ENCODE measurements at regions not wholly inside any gene's neighbourhood (a gene's known extent, or its start where the extent isn't known, plus 50 kb on each side); places are given as distances from the start of the nearest gene placed in this dataset.

DNA sequence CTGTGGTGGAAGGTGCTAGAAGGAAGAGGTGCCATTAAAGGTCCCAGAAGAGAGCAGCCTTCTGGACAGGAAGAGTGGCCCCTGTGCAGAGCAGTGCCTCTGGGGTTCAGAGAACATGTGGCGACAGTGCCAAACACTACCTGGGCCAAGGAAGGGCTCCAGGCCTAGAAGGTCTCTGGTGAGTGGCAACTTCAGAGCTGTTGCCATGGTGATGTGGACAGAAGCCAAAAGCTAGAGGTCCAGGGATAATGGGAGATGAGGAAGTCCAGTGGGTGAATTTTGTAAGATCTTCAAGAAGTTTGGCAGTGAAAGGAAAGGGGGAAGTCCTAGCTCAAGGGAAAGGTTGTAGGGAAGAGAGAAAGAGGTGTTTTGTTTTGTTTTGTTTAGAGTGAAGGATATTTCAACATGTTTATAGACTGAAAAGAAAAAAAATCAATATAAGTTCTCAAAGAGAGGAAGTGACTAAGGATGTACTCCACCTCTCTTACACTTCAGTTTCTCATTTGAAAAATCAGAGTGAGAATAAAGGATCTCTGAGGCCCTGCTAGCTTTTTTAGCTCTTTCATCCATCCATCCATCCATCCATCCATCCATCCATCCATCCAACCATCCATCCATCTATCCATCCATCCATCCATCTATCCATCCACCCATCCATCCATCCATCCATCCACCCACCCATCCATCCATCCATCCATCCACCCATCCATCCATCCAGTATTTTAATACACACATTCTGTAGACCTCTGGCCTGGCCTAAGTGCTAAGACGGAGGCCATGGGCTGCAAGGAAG, 77.1 kb upstream of the DUSP5 start:
- TF ChIP-seq, protein P1, sequence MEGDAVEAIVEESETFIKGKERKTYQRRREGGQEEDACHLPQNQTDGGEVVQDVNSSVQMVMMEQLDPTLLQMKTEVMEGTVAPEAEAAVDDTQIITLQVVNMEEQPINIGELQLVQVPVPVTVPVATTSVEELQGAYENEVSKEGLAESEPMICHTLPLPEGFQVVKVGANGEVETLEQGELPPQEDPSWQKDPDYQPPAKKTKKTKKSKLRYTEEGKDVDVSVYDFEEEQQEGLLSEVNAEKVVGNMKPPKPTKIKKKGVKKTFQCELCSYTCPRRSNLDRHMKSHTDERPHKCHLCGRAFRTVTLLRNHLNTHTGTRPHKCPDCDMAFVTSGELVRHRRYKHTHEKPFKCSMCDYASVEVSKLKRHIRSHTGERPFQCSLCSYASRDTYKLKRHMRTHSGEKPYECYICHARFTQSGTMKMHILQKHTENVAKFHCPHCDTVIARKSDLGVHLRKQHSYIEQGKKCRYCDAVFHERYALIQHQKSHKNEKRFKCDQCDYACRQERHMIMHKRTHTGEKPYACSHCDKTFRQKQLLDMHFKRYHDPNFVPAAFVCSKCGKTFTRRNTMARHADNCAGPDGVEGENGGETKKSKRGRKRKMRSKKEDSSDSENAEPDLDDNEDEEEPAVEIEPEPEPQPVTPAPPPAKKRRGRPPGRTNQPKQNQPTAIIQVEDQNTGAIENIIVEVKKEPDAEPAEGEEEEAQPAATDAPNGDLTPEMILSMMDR (IDR thresholded peaks at IDR 0.05; ENCODE audit: insufficient read depth, low read depth, low read length, missing control alignments), result no peak
- DNase-seq (ENCODE audit: low read depth), result peak; percentile 57
- no peak overlapping the region for H3K4me3 ChIP-seq (ENCODE audit: low read length)

DNA sequence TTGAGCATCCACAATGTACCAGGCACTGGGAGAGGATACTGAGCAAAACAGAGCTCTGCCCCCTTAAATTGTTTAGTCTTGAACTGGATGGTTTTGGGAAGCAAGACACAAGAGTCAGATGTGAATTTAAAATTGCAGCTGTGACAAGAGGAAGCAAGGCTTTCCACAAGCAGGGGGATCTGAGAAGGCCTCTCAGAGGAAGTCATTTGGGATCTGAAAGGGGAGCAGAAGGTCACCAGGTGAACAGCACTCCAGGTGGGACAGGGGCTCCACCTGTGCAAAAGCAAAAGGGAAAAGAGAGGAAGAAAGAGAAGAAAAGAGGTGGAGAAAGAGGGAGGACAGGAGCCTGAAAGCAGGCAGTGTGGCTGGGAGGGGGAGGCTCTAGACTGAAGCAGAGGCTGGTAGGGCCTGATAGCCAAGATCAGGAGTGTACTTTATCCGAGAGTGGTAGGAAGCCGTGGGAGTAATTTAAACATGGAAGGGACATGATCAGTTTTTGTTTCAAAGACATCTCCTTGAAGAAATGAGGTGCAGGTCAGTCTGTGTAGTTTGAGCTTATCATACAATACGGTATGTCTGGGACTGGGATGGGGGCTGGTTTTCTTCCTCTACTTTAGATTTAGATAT, 76.1 kb upstream of the DUSP5 start:
- TF ChIP-seq, protein P1 (IDR thresholded peaks at IDR 0.05; ENCODE audit: insufficient read depth, low read depth, low read length, missing control alignments), result no peak
- H3K4me3 ChIP-seq (ENCODE audit: low read length), result no peak overlapping the region
- no peak for DNase-seq (ENCODE audit: low read depth)

DNA sequence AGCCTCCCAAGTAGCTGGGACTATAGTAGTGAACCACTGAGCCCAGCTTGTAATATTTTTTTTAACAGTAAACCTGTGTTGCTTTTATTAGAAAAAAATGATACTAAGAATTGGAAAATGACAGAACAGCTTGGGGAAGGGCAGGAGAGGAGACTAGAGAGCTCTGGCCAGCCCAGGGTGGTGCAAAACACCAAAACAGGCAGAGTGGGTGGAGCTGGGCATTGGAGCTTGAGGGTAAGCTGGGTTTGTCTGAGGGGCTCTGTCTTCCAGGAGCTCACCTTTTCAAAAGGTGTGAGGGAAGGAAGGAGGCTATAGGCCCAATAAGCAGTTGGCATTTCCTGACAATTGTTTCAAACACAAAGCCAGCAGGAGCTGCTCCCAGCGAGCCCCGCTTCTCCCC, 75.2 kb upstream of the DUSP5 start:
- H3K4me3 ChIP-seq (ENCODE audit: low read length), result no peak overlapping the region
- no peak for DNase-seq (ENCODE audit: low read depth)
- TF ChIP-seq, protein P1 (IDR thresholded peaks at IDR 0.05; ENCODE audit: insufficient read depth, low read depth, low read length, missing control alignments), result no peak

DNA sequence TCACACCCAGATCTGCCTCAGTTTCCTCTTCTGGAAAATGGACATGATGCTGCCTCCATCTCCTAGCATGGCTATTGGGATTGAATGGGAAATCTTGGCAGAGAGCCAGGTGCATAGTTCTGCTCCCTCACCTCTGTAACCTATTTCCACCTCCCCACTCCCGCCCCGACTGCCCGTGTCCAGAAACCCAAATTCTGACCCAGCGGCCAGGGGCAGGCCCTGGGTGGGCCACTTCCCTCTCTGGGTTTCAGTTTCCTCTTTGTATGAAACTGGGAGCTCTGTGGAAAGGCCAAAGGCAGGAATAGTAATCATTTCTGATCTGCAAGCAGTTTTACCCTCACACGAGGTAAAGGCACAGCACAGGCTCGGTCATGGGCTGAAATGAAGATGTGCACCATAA, 74.1 kb upstream of the DUSP5 start:
- TF ChIP-seq, protein P1 (IDR thresholded peaks at IDR 0.05; ENCODE audit: insufficient read depth, low read depth, low read length, missing control alignments), result no peak
- DNase-seq (ENCODE audit: low read depth), result no peak
- no peak overlapping the region for H3K4me3 ChIP-seq (ENCODE audit: low read length)

DNA sequence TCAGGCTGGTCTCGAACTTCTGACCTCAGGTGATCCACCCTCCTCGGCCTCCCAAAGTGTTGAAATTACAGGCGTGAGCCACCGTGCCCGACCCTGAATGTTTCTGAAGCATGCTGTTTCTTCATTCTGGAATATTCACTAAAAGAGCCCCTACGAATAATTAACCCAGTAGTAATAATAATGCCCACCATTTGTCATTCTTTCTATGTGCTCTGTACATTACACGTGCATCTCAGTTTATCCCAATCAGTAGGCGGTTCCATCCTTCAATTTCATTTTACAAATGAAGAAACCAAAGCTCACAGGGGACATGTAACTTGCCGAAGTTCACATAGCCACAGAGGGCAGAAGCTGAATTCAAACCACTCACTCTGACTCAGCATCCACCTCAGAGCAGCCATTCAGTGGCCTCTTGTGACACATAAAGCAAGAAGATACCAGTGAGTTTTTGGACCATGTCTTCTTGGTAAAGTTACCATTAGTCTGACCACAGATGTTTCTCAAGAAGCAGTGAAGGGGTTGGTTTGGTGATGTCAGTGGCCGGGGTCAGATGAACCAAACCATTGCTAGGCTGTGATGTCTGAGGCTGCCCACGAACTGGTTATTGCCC, 71.9 kb upstream of the DUSP5 start:
- TF ChIP-seq, protein P1 (IDR thresholded peaks at IDR 0.05; ENCODE audit: insufficient read depth, low read depth, low read length, missing control alignments), result no peak
- DNase-seq (ENCODE audit: low read depth), result peak; percentile 74
- no peak overlapping the region for H3K4me3 ChIP-seq (ENCODE audit: low read length)

DNA sequence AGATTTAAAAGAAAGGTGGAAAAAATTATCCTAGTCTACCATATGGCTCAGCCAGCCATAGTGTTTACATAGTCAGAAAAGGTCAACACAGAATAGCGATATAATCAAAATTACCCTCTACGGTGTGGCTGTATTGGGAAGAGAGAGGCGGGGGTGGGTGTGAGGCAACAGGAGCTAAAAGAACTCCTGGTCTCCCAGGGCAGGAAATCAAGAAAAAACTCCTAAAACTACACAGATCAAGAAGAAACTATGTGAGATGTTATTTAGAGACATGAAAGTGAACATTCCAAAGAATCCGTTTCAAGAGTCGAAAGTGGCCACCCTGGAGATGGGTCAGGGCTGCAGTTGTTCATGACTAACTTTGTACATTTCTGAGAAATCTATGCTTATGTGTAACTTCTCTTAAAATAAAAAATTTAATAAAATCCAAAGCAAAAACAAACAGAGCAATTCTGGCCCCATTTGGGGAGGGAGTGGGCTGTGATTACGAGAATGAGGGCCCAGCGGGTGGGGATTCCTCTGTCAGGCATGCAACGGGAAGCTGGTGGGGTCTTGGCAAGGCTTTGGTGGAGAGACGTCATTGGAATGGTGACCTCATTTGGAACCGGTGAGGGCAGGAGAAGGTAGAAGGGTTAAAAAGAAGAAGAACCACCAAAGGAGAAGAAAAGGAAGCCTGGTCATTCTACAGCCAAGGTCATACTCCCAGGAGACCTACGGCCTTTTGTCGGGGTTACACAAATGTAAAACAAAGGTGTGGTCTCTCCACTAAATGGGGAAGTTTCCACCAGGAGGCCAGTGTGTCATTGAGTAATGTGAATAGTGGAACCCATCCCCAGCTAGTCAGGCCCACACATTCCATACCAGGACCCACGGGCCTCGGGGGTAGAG, 71.2 kb upstream of the DUSP5 start:
- H3K4me3 ChIP-seq (ENCODE audit: low read length), result no peak overlapping the region
- TF ChIP-seq, protein P1 (IDR thresholded peaks at IDR 0.05; ENCODE audit: insufficient read depth, low read depth, low read length, missing control alignments), result no peak
- DNase-seq (ENCODE audit: low read depth), result no peak
